ENCODE measurements at regions not wholly inside any gene's neighbourhood (a gene's known extent, or its start where the extent isn't known, plus 50 kb on each side); places are given as distances from the start of the nearest gene placed in this dataset.

GRCh38 chr3:29070959-29071634 lies 209.8 kb upstream of the RBMS3 start:
- peak; percentile 5 for DNase-seq

DNA sequence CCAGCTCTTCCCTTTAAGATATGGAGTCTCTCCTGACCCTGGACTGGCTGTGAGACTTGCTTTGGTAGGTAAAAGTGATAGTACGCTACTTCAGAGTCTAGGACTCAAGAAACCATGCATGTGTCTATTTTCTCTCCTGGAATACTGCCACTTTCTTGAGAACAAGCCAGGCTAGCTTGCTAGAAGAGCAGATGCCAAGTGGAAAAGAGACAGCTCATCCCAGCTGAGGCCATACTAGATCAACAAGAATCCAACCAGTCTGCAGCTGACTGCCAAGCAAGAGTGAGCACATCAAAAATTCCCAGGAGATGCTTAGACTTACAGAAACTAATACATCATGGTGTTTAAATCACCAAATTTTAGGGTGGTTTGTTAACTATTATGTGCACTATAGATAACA lies 208.3 kb upstream of the RBMS3 start:
- DNase-seq = no peak

GRCh38 chr3:29077356-29077755 lies 203.5 kb upstream of the RBMS3 start:
- no peak for DNase-seq

GRCh38 chr3:29079358-29079757 lies 201.5 kb upstream of the RBMS3 start:
- no peak for DNase-seq

GRCh38 chr3:29080967-29081366 lies 199.9 kb upstream of the RBMS3 start:
- no peak for DNase-seq

DNA sequence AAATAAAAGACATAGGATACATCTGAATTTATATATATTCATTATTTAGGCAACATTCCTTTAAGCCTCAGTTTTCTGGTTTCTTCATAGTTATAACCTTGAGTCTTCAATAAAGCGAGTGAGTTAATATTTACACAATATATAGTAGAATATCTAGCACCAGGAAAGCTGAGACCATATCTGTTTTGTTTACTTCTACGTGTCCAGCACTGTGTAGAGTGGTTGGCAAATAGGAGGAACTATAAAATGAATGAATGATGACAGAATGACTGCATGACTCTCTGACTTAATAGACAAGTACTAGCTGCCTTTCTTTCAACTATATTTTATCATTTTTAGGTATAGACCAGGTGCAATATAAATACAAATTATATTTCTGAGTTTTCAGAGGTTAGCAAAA lies 197.8 kb upstream of the RBMS3 start:
- no peak for DNase-seq

- no peak for DNase-seq
Observed at GRCh38 chr3:29083676-29084075, 197.2 kb upstream of the RBMS3 start.

DNA sequence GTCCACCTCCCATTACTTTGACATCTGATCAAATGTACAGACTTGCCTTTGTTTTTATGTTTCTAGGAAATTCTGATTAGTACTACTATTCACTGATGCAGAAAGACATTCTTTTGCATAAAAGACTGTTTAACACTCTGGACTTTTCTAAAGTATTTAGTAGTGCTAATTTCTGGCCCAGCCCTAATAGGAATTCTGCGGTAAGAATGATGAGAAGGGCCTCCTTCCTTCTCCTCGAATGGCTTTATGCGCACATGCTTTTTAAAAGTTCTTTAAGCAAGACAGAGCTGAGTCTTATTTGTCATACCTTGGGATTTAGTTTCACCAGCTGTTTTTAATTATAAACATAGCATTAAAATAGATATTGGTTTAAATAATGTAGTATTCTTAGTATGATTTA lies 192.3 kb upstream of the RBMS3 start:
- DNase-seq = no peak

- DNase-seq = no peak
Observed at GRCh38 chr3:29090912-29091597, 189.8 kb upstream of the RBMS3 start.

DNA sequence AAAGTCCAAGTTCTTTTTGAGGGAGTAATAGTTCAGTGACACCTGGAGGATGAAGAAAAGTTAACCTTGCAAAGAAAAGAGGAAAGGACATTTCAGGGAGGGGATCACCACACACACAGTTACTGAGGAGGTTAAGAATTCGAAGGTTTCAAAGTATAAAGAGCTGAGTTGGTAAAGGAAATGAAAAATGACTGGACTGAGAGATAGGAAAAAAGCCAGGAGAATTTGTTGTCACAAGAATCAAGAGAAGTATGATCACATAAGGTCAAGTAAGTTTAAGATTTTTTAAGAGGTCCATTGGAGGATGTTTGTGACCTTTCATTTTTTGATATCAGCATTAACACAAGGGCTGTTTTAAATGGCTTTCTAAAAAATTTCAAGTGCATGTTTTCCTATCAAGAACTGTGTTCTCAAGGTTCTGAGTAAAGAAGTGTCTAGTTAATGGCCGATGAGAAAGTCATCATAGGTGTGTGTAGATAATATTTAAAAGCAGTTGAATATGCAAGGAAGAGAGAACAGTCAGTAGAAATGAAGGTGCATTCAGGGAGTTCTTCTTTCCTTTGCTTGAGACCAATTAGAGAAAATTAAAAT lies 189.2 kb upstream of the RBMS3 start:
- DNase-seq = no peak

DNA sequence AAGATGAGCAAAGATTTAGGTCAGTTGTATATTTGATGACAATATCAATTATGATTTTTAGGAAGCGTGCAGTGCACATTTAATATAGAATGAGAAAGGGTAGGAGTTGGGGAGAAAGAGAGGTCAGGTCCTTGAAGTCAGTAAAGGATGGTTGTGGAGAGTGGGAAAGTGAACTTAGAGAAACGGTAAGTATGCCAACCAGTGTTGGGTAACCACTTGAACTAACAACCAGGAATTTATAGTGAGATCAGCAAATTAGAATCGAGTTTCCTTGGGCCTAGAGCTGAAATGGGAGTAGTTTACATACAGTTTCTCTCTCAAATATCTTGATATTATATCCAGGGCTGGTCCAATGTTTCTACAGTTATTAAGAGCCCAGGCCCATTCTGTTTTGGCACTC lies 188.5 kb upstream of the RBMS3 start:
- no peak for DNase-seq

DNA sequence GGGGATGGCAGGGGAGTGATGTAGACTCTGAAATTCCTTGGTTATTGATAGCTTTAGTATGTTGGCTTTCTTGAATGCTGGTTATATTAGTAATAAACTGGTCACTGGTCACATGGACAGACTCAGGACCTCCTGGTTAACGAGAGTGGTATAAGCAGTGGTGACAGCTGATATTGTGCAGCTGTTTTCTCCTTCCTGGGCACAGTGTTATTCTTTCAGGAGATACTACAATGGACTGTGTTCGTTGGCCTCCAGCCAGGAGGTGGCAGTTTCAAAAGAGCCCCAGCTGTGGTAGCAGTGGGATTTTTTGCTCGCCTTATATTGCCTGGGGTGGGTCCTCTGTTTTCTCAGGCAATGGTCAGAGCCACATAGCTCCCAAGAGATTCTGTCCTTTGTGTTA lies 181.6 kb upstream of the RBMS3 start:
- no peak for DNase-seq

GRCh38 chr3:29099775-29100174 lies 181.1 kb upstream of the RBMS3 start:
- DNase-seq = no peak

GRCh38 chr3:29100292-29100691 lies 180.6 kb upstream of the RBMS3 start:
- DNase-seq = peak; percentile 2

DNA sequence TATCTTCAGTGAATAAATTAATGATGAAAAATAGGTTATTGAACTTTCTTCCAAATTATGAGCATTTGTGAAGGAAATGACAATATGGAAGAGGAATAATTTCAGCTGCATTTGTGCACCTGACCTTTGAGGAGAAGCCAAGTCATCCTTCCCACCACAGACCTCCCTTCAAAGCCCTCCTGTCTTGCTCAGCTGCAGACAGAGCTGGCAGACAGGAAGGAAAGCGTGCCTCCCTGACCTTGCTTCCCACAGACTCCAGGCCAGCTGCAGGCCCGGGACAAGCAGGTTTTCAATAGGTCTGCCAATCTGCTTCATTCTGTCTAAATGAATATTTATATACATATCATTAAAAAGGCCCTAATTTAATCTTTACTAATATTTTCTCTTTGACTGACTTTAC lies 152.9 kb upstream of the RBMS3 start:
- DNase-seq = peak; percentile 11

DNA sequence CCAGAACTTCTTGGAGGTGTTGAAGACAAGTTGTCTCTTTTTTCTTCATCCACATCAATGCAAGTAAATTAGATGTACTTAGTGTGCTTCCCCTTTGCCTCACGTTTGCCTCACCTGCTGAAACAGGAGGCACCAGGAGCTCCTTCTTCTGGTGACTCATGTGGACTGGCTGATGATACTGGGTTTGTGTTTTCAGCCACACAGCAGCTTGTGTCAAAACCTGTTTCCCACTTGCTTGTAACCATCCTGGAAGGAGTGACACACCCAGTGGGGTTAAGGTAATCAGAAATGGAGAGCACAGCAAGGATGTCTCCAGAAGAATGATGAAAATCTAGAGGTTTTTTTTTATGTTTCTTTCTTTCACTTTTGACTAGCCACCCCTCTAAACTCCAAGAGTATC lies 143.3 kb upstream of the RBMS3 start:
- no peak for DNase-seq

- no peak for DNase-seq
Observed at GRCh38 chr3:29138171-29138570, 142.7 kb upstream of the RBMS3 start.

GRCh38 chr3:29140666-29141065 lies 140.2 kb upstream of the RBMS3 start:
- no peak for DNase-seq

DNA sequence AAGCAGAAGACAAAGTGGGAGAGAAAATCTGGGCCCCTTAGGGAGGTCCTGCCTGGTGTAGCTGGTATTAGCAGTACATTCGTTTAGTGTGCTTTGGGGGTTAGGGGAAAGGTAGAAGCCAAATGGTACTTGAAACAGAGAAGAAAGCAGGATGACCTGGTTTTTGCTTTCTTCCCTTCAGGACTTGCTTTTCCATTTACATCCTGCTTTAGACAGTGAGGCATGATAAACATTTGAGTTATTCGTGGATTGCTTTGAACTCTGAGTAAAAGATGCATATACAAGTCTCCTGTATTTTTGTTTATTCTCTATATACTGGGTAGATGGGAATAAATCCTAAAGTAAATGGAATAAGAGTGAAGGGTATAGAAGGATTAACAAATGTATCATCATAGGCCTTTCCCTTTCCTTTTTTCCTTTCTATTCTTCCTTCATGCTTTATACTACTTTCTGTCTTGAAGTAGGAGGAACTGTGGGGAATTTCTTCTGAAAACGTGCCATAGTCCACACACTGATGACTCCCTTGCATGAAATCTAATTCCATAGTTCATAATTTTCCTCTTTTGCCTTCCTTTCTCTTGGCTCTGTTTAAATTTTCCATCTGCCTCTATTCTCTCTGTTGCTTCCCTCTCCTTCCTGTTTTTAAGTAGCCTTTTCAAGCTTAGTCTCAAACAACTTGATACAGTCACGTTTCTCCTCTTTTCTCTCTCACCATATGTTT lies 139.5 kb upstream of the RBMS3 start:
- no peak for DNase-seq

DNA sequence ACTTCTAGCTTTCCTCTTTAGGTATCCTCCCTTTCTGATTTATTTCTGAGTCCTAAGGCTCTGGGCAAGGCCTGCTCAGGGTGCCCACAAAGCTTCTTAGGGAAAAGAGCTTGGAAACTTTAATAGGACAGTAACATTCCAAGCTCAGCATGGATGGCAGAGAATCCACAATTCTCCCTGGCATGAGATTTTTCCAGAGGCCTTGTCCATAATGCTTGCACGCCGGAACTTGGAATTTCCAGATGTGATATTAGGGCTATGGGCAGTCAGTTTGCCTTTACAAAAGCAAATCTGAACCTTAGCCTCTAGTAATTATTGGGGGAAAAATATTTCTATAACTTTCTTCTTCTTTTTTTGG lies 139.0 kb upstream of the RBMS3 start:
- no peak for DNase-seq

DNA sequence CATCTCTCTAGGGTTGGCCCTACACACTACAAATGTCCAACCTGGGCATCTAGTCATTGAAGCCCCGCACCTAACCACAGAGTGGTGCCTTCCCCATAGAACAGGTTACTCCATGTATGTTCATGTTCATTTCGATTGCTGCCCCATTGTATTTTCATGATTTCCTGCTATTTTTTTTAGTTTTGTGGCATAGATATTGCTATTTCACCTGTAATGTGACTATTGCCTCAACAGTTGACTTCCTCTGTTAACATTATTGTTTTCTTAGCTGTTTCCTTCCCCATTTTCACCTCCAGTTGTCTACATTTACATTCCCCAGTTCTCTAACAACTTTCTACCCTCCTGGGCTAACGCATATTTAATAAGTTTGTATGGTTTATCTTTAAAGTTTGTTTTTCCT lies 137.7 kb upstream of the RBMS3 start:
- no peak for DNase-seq

- DNase-seq = no peak
Observed at GRCh38 chr3:29144361-29144760, 136.5 kb upstream of the RBMS3 start.

DNA sequence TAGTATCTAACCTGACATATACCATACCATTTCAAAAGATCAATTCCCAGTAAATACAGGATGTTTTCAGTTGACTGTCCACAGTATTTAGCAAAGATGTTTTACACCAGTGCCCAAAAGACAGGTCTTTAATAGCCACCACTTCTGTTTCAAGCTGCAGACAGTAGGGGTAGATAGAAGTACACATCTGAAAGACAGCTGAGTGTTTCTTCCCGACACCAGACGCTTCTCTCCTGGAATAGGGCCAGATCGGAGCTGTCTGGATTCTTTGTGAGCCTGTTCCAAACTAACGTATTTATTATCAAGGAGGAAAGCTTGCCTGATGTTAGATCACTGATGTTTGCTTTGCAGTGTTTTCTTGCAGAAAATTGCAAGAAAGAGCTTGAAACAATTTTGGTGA lies 136.1 kb upstream of the RBMS3 start:
- DNase-seq = peak; percentile 51

DNA sequence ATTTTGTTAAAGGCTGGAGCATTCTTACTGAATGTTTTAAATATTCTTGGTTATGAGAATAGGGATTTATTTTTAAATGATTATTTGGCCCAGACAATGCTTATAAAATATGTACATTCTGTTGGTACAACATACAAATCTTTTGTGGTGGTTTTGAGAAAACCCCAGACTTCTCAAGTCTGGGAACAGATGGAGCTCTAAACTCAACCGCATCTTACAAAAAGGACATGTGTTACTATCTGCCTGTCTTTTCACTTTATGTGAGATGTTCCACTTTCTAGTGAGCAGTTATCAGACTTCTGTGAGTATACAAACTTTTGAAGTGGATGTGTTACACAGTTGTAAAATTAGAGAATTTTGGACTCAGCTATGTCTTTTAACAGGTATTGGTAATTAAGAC lies 135.5 kb upstream of the RBMS3 start:
- no peak for DNase-seq

Data from EL (cell line).